ENCODE measurements at regions not wholly inside any gene's neighbourhood (a gene's known extent, or its start where the extent isn't known, plus 50 kb on each side); places are given as distances from the start of the nearest gene placed in this dataset.
"Not testable (repeated sequence)": the region's sequence is repeated elsewhere in the genome, so short reads cannot be mapped to it uniquely, and the experiment has no call there.

DNA sequence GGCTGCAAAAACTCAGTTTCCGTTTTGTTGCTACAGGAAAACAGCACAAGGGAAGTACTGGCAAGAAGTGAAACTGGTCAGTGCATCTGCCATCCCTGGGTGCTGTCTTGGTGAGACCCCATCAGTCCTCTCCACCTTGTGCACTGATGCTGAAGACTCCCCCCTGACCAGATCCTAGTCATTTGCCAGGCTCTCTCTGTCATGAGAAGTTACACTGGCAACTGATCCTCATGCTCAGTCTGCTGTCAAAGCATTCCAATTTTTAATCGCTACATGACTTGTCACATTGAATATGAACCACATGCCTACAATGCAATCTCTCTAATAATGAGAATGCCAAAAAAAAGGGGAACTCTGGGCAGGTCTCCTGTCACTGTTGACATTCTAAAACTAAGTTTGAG is 296.5 kb downstream of the ZIC1 start:
- TF ChIP-seq, protein P1, sequence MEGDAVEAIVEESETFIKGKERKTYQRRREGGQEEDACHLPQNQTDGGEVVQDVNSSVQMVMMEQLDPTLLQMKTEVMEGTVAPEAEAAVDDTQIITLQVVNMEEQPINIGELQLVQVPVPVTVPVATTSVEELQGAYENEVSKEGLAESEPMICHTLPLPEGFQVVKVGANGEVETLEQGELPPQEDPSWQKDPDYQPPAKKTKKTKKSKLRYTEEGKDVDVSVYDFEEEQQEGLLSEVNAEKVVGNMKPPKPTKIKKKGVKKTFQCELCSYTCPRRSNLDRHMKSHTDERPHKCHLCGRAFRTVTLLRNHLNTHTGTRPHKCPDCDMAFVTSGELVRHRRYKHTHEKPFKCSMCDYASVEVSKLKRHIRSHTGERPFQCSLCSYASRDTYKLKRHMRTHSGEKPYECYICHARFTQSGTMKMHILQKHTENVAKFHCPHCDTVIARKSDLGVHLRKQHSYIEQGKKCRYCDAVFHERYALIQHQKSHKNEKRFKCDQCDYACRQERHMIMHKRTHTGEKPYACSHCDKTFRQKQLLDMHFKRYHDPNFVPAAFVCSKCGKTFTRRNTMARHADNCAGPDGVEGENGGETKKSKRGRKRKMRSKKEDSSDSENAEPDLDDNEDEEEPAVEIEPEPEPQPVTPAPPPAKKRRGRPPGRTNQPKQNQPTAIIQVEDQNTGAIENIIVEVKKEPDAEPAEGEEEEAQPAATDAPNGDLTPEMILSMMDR (IDR thresholded peaks at IDR 0.05; ENCODE audit: low read depth, low read length, missing control alignments), result no peak
- H3K4me3 ChIP-seq (ENCODE audit: low read depth, low read length), result no peak overlapping the region
- DNase-seq (ENCODE audit: low read depth), result no peak

DNA sequence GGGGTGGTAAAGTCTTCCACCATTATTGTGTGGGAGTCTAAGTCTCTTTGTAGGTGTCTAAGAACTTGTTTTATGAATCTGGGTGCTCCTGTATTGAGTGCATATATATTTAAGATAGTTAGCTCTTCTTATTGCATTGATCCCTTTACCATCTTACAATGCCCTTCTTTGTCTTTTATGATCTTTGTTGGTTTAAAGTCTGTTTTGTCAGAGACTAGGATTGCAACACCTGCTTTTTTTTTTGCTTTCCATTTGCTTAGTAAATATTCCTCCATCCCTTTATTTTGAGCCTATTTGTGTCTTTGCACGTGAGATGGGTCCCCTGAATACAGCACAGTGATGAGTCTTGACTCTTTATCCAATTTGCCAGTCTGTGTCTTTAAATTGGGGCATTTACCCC is 301.6 kb downstream of the ZIC1 start:
- not testable (repeated sequence) for DNase-seq (ENCODE audit: low read depth); H3K4me3 ChIP-seq (ENCODE audit: low read depth, low read length)

DNA sequence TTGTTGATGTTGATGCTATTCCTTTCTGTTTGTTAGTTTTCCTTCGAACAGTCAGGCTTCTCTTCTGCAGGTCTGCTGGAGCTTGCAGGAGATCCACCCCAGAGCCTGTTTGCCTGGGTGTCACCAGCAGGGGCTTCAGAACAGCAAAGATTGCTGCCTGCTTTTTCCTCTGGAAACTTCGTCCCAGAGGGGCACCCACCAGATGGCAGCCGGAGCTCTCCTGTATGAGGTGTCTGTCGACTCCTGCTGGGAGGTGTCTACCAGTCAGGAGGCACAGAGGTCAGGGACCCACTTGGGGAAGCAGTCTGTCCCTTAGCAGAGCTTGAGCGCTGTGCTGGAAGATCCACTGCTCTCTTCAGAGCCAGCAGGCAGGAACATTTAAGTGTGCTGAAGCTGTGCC is 303.2 kb downstream of the ZIC1 start:
- TF ChIP-seq, protein P1 (IDR thresholded peaks at IDR 0.05; ENCODE audit: low read depth, low read length, missing control alignments), result no peak
- no peak overlapping the region for H3K4me3 ChIP-seq (ENCODE audit: low read depth, low read length)
- DNase-seq (ENCODE audit: low read depth), result no peak

- not testable (repeated sequence) for DNase-seq (ENCODE audit: low read depth); H3K4me3 ChIP-seq (ENCODE audit: low read depth, low read length)
These were observed 303.6 kb downstream of the ZIC1 start for GRCh38 chr3:147712758-147713157.

- no peak overlapping the region for H3K4me3 ChIP-seq (ENCODE audit: low read depth, low read length)
- TF ChIP-seq, protein P1 (IDR thresholded peaks at IDR 0.05; ENCODE audit: low read depth, low read length, missing control alignments), result no peak
- DNase-seq (ENCODE audit: low read depth), result no peak
These were observed 304.3 kb downstream of the ZIC1 start for GRCh38 chr3:147713234-147714133.

DNA sequence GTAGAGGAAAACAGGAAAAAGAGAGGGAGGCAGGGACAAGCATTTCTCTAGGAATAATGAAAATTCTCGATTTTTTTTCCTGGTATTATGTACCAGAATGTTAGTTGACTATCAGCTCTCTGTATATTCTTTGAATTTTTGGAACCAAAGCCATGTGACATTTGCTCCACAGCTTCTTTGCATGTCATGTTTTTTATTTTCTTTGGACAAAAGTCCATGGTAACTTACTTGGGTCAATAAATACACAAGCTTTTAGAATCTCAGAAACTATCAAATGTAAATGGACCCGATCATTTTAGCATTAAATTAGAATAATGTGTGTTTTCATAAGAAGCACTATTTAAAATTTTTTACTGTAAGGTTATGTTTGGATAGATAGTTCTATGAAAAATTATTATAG is 320.5 kb downstream of the ZIC1 start:
- H3K4me3 ChIP-seq (ENCODE audit: low read depth, low read length), result no peak overlapping the region
- TF ChIP-seq, protein P1 (IDR thresholded peaks at IDR 0.05; ENCODE audit: low read depth, low read length, missing control alignments), result no peak

DNA sequence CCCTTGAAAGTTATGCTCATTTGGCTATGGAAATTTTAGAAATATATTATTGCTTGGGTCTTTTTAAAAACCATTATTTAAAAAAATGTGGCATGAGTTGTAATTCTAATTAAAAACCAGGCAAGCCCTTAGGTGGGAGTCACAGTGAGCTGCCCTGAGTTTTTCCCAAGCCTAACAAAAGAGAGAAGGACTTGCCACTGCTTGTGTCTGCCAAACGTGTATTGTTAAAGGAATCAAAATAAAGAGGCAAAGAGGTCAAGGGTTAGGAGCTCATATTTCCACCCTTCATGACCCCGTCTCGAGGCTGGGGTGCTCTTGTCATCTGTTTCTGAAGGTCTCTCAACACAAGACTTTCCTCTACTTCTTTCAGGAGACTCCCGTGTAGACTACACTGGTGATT is 321.1 kb downstream of the ZIC1 start:
- TF ChIP-seq, protein P1 (IDR thresholded peaks at IDR 0.05; ENCODE audit: low read depth, low read length, missing control alignments), result no peak
- H3K4me3 ChIP-seq (ENCODE audit: low read depth, low read length), result no peak overlapping the region

More for the DNA sequence above, 320.5 kb downstream of the ZIC1 start:
- no peak for DNase-seq (ENCODE audit: low read depth)

GRCh38 chr3:147733217-147733616 is 324.1 kb downstream of the ZIC1 start:
- TF ChIP-seq, protein P1 (IDR thresholded peaks at IDR 0.05; ENCODE audit: low read depth, low read length, missing control alignments), result no peak
- no peak overlapping the region for H3K4me3 ChIP-seq (ENCODE audit: low read depth, low read length)
- DNase-seq (ENCODE audit: low read depth), result no peak

More for the DNA sequence above, 321.1 kb downstream of the ZIC1 start:
- no peak for DNase-seq (ENCODE audit: low read depth)

Data from GM12864 (cell line).